ENCODE measurements at regions not wholly inside any gene's neighbourhood (a gene's known extent, or its start where the extent isn't known, plus 50 kb on each side); places are given as distances from the start of the nearest gene placed in this dataset.

- TF ChIP-seq CTCF (IDR thresholded peaks at IDR 0.05) = no peak
- no peak for TF ChIP-seq ZFX (IDR thresholded peaks at IDR 0.05; ENCODE audit: borderline replicate concordance)
Measured at GRCh38 chr11:67776852-67777520, 102.6 kb upstream of the ALDH3B2 start.

All from 22Rv1 (cell line).